Prostate gland (tissue), 2 donors: ENCODE measurements at regions not wholly inside any gene's neighbourhood (a gene's known extent, or its start where the extent isn't known, plus 50 kb on each side); places are given as distances from the start of the nearest gene placed in this dataset.

Experiments
- CTCF ChIP-seq, 4 experiments: fragments of 200-600 bp in 2 of 4; fragments of 450-650 bp in 2 of 4; sonication (generic) in 2 of 4; IDR thresholded peaks; 1 replicate in 3 of 4; 2 replicates in 1 of 4; pipeline ENCODE4 v1.5.1; 2016 to 2019; ENCODE audit warnings: antibody characterized with exemption in 4 of 4, mild to moderate bottlenecking in 2 of 4, moderate library complexity in 2 of 4
- POLR2A ChIP-seq: fragments of 450-650 bp; IDR thresholded peaks from one replicate; pipeline ENCODE4 v1.6.1; 2016; ENCODE audit warnings: antibody characterized with exemption, mild to moderate bottlenecking
- POLR2AphosphoS5 ChIP-seq: sonication (generic); formaldehyde crosslinking; IDR thresholded peaks from one replicate; pipeline ENCODE4 v1.6.1; 2017; ENCODE audit warnings: antibody characterized with exemption

DNA sequence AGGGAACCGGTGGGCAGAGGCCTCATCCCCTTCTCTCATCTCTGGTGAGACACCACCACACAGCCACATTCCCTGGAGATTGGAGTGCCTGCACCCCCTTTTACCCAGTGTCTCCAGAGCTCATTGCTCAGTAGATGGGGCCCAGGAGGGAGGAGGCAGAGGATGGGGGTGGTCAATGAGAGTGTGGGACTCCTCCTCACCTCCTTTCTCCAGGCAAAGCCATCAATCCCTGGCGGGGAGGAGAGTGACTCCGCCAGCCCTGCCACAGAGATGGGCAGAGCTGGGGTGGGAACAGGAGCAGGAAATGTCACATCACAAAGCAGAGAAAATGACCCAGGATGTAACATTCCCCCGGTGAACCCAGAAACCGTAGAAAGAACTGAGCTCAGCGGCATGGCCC, 117.2 kb downstream of the MATN1 start:
- TF ChIP-seq POLR2A = no peak
- TF ChIP-seq CTCF (IDR thresholded peaks at IDR 0.05) = no peak
- no peak for TF ChIP-seq POLR2AphosphoS5
